B cell (primary cell): ENCODE measurements at regions not wholly inside any gene's neighbourhood (a gene's known extent, or its start where the extent isn't known, plus 50 kb on each side); places are given as distances from the start of the nearest gene placed in this dataset.

ENCODE experiments used
- ATAC-seq: fragments of 200-7000 bp; cut with Tn5 transposase; one replicate; pipeline ENCODE4 v1.10.0; 2021; ENCODE audit warnings: low read depth, mild to moderate bottlenecking, moderate number of reproducible peaks, moderate library complexity
- CTCF ChIA-PET: fragments of 350-600 bp; sonication (Branson Sonifier 250); formaldehyde crosslinking; loops from one replicate; lab custom pipeline; 2021; ENCODE audit warnings: antibody characterized with exemption, inconsistent platforms; lab: Charles Lee
- POLR2A ChIA-PET: fragments of 350-600 bp; sonication (Branson Sonifier 250); formaldehyde crosslinking; loops from one replicate; lab custom pipeline; 2021; ENCODE audit warnings: antibody characterized with exemption; lab: Charles Lee
- DNase-seq: peaks from one replicate; pipeline ENCODE4 v3.0.0; 2013
- H2AFZ ChIP-seq: 2 replicates; pipeline ENCODE4 v1.6.1; 2012; ENCODE audit warnings: mild to moderate bottlenecking, low read depth, low read length; ENCODE audit not compliant: insufficient read depth, poor library complexity, severe bottlenecking
- H3K27ac ChIP-seq, 2 donors: 1 replicate in 1 of 2; 2 replicates in 1 of 2; pipeline ENCODE4 v1.5.1; 2012 to 2013; ENCODE audit warnings: low read length in 2 of 2, mild to moderate bottlenecking in 2 of 2, moderate library complexity in 1 of 2
- H3K27me3 ChIP-seq, 4 experiments: fragments of 200-600 bp in 1 of 4; sonication (generic) in 1 of 4; replicated peaks in 1 of 4; 1 replicate in 2 of 4; 2 replicates in 2 of 4; pipeline versions ENCODE4 v1.6.1 to v1.7.0; 2013 to 2016; ENCODE audit warnings: low read length in 3 of 4, mild to moderate bottlenecking in 2 of 4, mixed read lengths in 1 of 4, moderate library complexity in 1 of 4; ENCODE audit not compliant: insufficient read depth in 4 of 4, control insufficient read depth in 3 of 4; ENCODE audit errors: control extremely low read depth in 1 of 4
- H3K36me3 ChIP-seq, 2 experiments: replicated peaks in 1 of 2; 1 replicate in 1 of 2; 2 replicates in 1 of 2; pipeline versions ENCODE4 v1.6.1 to v1.7.1; 2013; ENCODE audit warnings: low read length in 1 of 2; ENCODE audit not compliant: insufficient read depth in 2 of 2, control insufficient read depth in 1 of 2; ENCODE audit errors: control extremely low read depth in 1 of 2, extremely low read depth in 1 of 2
- H3K4me1 ChIP-seq, 2 donors: fragments of 200-600 bp in 1 of 2; sonication (generic) in 1 of 2; 1 replicate in 1 of 2; 2 replicates in 1 of 2; pipeline versions ENCODE4 v1.5.1 to v1.6.1; 2013 to 2017; ENCODE audit warnings: low read length in 2 of 2; ENCODE audit not compliant: control insufficient read depth in 2 of 2, insufficient read depth in 2 of 2
- H3K4me2 ChIP-seq: replicated peaks from 2 replicates; pipeline ENCODE3; 2012; ENCODE audit warnings: mild to moderate bottlenecking, low read depth, low read length; ENCODE audit not compliant: poor library complexity, severe bottlenecking
- H3K4me3 ChIP-seq, 5 experiments: fragments of 200-600 bp in 1 of 5; sonication (generic) in 1 of 5; 1 replicate in 3 of 5; 2 replicates in 2 of 5; pipeline versions ENCODE4 v1.5.1 to v1.7.0; 2011 to 2016; ENCODE audit warnings: low read length in 4 of 5, mild to moderate bottlenecking in 4 of 5, low read depth in 2 of 5, control low read depth in 1 of 5, moderate library complexity in 1 of 5; ENCODE audit not compliant: insufficient read depth in 1 of 5; ENCODE audit errors: control extremely low read depth in 1 of 5, extremely low read depth in 1 of 5
- H3K79me2 ChIP-seq: fragments of 200-600 bp; sonication (generic); one replicate; pipeline ENCODE4 v1.6.0; 2016; ENCODE audit warnings: low read length; ENCODE audit not compliant: control insufficient read depth, insufficient read depth
- H3K9ac ChIP-seq: fragments of 200-600 bp; sonication (generic); 2 replicates; pipeline ENCODE4 v1.6.1; 2017; ENCODE audit warnings: mild to moderate bottlenecking, low read length, moderate library complexity
- H3K9me3 ChIP-seq, 3 donors: one replicate each; pipeline versions ENCODE4 v1.6.1 to v1.7.1; 2013; ENCODE audit warnings: low read length in 2 of 3; ENCODE audit not compliant: control insufficient read depth in 2 of 3, insufficient read depth in 1 of 3; ENCODE audit errors: control extremely low read depth in 1 of 3
- H4K20me1 ChIP-seq: 2 replicates; pipeline ENCODE4 v1.6.0; 2012; ENCODE audit warnings: mild to moderate bottlenecking, low read length; ENCODE audit not compliant: insufficient read depth, control insufficient read depth, poor library complexity, severe bottlenecking
- H3K27ac Mint-ChIP-seq: one replicate; pipeline ENCODE4 v1.8.0; 2021; ENCODE audit warnings: mixed read lengths
- H3K27me3 Mint-ChIP-seq: one replicate; pipeline ENCODE4 v1.8.0; 2021; ENCODE audit warnings: mixed read lengths
- H3K4me1 Mint-ChIP-seq: one replicate; pipeline ENCODE4 v1.8.0; 2021; ENCODE audit warnings: mixed read lengths
- H3K4me3 Mint-ChIP-seq: one replicate; pipeline ENCODE4 v1.8.0; 2021; ENCODE audit warnings: mixed read lengths
- H3K9me3 Mint-ChIP-seq: one replicate; pipeline ENCODE4 v1.8.0; 2022; ENCODE audit warnings: mixed read lengths; ENCODE audit not compliant: insufficient read depth
- CTCF ChIP-seq: fragments of 200-600 bp; IDR thresholded peaks from one replicate; pipeline ENCODE4 v1.8.0; 2022; ENCODE audit warnings: antibody characterized with exemption, mild to moderate bottlenecking
- EZH2 ChIP-seq: IDR thresholded peaks from 2 replicates; pipeline ENCODE4 v1.6.1; 2012; ENCODE audit warnings: borderline replicate concordance, low read depth, mild to moderate bottlenecking, moderate library complexity, low read length; ENCODE audit not compliant: insufficient read depth, poor library complexity, severe bottlenecking
- WGBS: methylation state at CpG from one replicate; pipeline ENCODE4 v1.1.5; 2013; ENCODE audit warnings: missing lambda C conversion rate; ENCODE audit not compliant: insufficient coverage; 5-methylcytosine and 5-hydroxymethylcytosine counted together
- intact Hi-C: fragments of 100-400 bp; cut with micrococcal nuclease; formaldehyde crosslinking; loops from one replicate; pipeline ENCODE4 v1.10.0; 2022

- DNase-seq: no peak
- Histone ChIP-seq H3K4me3 (no peak overlapping the region), H3K9ac (no peak overlapping the region), H3K27me3 (no peaks in the 10 kb centered on the region), H3K4me1 (no peaks in the 10 kb centered on the region), H2AFZ (no peak overlapping the region), H3K79me2 (no peaks in the 10 kb centered on the region), H3K9me3 (no peaks in the 10 kb centered on the region), H3K36me3 (no peaks in the 10 kb centered on the region), H4K20me1 (no peaks in the 10 kb centered on the region), H3K4me2 (no peak overlapping the region), H3K27ac (no peak overlapping the region)
- intact Hi-C loops: no loop called here
- POLR2A ChIA-PET: no interaction called here
- Mint-ChIP-seq H3K27ac (no peak overlapping the region), H3K4me3 (no peak overlapping the region), H3K4me1 (no peaks in the 10 kb centered on the region), H3K9me3 (no peaks in the 10 kb centered on the region), H3K27me3 (no peaks in the 10 kb centered on the region)
- no peak for ATAC-seq
- CTCF ChIA-PET: no interaction called here
- 100% methylated on average over 1 of the region's 1 CpG for WGBS
- TF ChIP-seq EZH2 (no peak), CTCF (no peak)
Measured at GRCh38 chr2:71795486-71795885, 342.1 kb downstream of the DYSF start.

GRCh38 chr2:71794611-71795010 lies 341.2 kb downstream of the DYSF start:
- H3K9me3 Mint-ChIP-seq: no peaks in the 10 kb centered on the region
- no peaks in the 10 kb centered on the region for H3K4me1 Mint-ChIP-seq
- POLR2A ChIA-PET: no interaction called here
- DNase-seq (no peak), ATAC-seq (no peak)
- Histone ChIP-seq H3K27me3 (no peaks in the 10 kb centered on the region), H3K36me3 (no peaks in the 10 kb centered on the region), H3K79me2 (no peaks in the 10 kb centered on the region), H4K20me1 (no peaks in the 10 kb centered on the region), H3K27ac (no peak overlapping the region), H3K4me1 (no peaks in the 10 kb centered on the region), H2AFZ (no peak overlapping the region), H3K9ac (no peak overlapping the region), H3K9me3 (no peaks in the 10 kb centered on the region), H3K4me2 (no peak overlapping the region), H3K4me3 (no peak overlapping the region)
- intact Hi-C loops: no loop called here
- H3K27ac Mint-ChIP-seq: no peak overlapping the region
- 88% methylated on average over 3 of the region's 5 CpGs for WGBS
- TF ChIP-seq EZH2 (no peak), CTCF (no peak)
- CTCF ChIA-PET: interaction anchor here (0.6 to 1.1 kb wide), 3 partner anchors 13 to 1398 kb away, joined by 3 read pairs; no protein-coding TSS in a partner anchor
- no peak overlapping the region for H3K4me3 Mint-ChIP-seq
- no peaks in the 10 kb centered on the region for H3K27me3 Mint-ChIP-seq
